ENCODE measurements at regions not wholly inside any gene's neighbourhood (a gene's known extent, or its start where the extent isn't known, plus 50 kb on each side); places are given as distances from the start of the nearest gene placed in this dataset.
"Not testable (repeated sequence)": the region's sequence is repeated elsewhere in the genome, so short reads cannot be mapped to it uniquely, and the experiment has no call there.

DNA sequence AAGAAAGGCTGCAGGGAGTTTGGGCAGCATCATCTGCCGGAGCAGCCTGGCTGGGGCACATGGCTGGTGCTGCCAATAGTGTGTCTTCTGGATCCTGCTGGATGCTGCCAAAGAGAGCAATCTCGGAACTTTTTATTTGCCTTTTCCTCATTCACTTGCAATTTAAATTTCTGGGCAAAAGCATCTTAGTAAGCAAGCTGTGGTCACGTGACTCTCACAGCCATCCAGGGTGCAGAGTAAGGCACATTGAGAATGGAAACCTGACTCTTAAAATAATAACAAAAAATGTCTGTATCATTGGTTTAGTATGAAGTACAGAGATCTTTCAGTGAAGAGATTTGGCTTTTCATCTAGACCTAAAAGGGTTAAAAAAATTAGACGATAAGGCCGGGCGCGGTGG, 910.3 kb downstream of the STIM2 start:
- no peak for DNase-seq

DNA sequence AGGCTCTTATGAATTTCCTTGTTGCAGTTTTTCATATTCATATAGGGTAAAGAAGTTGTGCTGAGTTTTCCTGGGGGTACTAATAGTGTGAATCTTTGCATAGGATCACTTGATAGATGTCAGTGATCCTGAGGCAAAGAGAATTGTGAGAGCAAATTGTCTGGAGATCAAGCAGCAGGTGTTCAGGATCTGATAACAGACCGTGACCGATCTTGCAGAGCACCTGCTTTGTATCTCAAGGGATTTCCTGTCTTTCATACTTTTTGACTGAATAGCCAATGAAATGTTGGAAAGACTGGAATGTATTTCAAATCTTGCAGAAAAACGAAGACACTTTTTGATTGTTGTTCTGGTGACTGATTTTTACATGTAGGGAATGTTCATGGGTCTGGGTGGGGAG, 914.5 kb downstream of the STIM2 start:
- DNase-seq, result no peak

DNA sequence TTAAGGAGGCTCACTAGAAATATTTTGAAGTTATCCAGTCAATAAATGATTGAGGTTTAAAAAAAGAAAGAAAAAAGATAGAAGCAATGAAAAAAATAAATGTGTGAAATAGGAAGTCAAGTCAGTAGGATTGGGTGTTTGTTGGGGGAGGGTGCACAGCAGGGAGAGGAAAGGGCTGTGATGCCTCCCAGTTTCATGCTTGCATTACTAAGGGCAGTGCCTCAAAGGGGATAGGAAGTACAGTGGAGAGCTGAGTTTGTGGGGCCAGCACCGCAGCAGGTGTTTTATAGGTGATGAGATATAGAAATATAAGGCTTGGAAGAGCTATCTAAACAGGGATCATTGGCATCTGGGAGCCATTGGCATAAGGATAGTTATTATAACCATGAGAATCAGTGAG, 919.2 kb downstream of the STIM2 start:
- DNase-seq, result no peak

DNA sequence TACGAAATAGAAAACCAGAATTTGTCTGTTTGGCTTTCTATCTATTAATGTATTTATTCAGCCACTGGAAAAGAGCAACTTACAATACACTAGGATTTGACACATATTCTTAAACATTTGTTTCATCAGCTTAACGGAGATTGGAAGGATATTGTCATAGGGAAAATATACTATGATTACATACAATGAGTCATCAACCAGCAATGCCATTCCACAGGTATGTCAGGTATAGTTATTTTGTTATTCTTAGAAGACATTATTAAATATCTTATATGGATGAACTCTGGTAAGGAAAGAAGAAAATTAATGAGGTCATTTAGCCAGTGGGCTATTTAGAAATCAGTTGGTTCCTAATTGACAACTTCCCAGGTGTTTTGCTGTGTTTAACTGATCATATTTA, 926.6 kb downstream of the STIM2 start:
- DNase-seq, result no peak

DNA sequence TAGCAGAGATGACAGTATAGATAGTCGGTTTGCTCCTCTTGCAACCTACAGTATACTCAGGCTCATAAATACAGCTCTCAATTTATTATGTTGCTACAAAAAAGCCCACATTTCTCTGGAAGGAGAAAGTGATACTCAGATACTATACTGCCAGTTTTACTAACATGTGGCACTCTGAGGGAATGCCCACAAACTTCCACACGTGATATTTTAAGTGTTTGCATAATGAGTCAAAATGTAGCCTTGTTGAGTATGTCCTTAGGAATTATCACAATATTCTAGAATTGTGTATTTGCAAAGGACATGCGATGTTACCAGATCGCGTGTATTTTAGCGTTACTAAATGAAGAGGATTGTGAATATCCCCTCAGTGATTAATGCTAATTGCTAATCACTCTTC, 929.1 kb downstream of the STIM2 start:
- DNase-seq, result peak; percentile 62

DNA sequence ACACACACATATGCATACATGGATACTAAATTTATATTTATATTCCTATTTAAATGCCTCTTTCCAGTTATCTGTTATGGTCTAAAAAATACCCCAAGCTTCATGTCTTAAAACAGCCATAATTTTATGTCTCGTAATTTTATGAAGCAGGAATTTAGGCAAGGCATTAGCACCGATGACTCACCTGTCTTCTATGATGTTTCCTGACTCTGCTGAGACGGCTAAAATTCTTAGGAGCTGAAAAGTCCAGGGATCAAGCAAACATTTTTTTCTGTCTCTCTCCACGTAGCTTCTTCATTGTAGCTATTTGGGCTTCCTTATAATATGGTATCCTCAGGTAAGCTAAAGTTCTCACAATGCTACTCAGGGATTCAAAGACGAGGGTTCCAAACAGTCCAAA, 930.3 kb downstream of the STIM2 start:
- DNase-seq, result peak; percentile 77

DNA sequence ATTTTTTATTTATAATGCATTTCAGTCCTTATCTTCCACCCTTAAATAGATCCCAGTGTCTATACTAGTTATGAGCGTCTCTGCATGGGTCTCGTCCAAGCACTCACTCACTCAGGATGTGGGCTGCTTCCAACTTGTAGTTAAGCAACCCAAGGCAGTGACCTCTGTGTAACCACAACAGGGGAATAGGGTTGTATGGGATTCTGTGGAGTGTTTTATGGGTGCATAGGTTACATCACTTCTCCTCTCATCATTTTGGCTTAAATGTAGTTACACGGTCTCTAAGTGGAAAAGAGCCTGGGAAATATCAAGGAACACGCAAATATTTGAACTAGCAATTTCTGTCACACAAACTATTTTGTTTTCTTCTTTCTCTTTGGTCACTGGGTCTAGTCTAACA, 931.0 kb downstream of the STIM2 start:
- peak; percentile 82 for DNase-seq

DNA sequence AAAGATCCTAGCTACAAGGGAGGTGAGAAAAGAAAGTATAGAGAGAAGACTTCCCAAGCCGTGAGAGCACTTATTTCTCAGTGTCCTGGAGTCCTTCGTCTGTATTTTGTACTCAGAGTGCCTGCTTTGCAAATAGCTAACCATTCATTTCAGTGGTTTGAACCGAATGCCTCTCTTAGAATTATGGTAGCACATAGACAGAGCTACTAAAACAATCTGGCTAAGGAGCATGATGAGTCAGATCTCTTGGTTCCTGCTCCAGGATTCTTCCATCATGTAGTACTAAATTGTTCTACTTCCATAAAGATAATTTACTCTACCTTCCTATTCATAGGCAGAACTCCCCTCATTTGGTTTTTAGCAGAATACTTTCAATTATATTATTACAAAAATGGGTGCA, 946.6 kb downstream of the STIM2 start:
- peak; percentile 49 for DNase-seq

DNA sequence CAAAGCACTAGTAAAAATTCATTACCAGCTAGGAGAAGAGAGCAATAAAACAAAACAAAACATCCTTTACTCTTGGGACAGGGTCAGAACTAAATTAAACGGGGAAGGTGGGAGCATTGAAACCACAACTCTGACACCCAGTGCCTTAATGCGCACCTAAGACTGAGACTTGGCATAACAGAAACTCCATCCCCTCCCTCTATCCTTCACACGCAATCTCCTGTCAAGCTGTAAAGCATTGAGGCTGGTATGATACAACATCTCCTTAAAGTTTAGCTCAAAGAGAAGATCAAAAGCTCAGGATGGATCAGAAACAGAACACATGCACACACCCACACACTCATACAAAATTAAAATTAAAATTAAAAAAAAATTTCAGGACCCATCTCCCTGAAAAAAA, 951.3 kb downstream of the STIM2 start:
- no peak for DNase-seq

DNA sequence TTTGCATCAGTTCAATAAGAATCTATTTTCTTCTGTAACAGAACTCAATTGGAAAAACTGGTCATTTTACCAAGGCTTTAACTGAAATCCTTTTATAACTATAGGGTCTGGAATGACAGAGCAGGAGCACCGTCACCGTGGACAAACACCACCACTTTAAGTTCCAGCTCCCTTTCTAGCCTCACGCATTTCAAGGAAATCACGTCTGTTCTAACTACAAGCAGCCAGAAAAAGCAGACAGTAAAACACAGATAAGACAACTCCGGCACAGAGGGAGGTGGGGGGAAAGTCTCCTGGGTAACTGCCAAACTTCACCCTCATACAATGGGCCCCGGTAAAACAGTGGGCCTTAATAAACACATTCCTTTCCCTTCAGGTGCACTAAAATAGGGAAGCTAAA, 952.6 kb downstream of the STIM2 start:
- not testable (repeated sequence) for DNase-seq

DNA sequence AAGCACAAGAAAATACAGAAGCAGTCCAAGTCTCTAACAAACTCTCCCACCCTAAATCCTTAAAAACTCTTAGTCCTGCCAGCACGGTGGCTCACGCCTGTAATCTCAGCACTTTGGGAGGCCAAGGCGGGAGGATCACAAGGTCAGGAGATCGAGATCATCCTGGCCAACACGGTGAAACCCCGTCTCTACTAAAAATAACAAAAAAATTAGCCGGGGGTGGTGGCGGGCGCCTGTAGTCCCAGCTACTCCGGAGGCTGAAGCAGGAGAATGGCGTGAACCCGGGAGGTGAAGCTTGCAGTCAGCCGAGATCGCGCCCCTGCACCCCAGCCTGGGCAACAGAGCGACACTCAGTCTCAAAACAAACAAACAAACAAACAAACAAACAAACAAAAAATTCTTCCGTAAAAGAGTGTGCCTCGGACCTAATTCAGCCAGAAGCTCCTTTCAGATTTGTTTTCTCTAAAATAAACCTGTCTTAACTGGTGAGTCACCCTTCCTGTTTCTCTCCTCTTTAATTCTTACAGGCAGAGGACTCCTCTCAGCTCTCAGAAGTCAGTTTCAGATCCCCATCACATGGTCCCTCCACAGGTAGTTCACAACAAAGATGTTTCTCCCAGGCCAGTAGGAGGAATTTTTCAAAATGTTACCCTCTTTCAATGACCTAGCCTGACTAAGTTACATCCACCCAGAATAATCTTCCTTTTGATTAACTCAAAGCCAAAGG, 953.2 kb downstream of the STIM2 start:
- DNase-seq, result not testable (repeated sequence)

DNA sequence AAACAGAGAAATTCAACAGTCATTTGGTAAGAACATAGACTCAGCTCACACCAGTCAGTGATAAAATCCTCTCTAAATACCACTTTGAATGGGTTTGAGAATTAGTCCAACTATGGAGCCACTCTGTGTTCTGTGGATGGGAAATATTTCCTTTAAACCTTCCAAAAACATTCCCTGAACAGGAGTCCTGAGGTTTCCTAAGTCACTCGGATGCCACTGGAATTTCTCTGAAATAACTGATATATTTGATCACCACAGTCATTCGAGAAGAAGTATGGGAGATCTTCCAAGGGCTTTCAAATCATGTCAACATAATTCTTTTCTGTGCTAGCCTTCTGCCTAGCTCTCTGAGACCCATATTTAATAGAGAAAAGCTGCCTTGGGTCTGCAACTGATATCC, 958.6 kb downstream of the STIM2 start:
- peak; percentile 91 for DNase-seq

DNA sequence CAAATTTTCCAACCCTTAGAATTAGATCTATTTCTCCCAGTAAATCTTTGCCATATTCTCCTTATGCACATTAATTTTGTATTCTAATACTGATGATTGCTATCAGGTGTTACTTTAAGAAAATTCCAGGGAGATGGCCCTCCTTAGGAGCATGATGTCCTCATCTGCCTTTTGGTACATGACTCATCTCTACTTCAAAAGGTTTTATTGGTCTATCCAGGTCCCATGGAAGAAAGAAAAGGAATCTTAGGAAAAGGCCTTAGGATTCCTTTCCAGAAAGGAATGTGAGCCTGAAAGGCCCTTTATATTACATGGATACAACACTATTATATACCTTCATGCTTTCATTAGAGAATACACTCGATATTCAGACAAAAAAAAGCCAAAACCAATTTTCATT, 968.2 kb downstream of the STIM2 start:
- peak; percentile 37 for DNase-seq

DNA sequence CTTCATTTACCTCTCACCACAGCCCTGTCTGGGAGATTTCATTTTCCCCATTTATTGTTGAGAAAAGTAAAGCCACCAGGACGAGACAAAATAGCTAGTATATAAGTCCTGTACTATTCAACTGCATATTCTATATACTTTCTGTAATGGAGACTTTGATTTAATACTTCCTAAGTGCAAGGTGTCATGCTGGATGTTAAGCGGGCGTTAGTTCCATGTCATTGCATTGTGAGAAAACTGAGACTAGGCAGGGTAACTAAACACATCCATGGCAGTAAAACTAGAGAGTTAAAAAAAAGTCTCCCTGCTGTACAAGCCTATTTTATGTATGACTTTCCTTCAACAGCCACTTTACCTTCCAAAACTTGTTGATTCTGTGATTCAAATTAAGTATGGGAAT, 969.6 kb downstream of the STIM2 start:
- DNase-seq, result no peak

DNA sequence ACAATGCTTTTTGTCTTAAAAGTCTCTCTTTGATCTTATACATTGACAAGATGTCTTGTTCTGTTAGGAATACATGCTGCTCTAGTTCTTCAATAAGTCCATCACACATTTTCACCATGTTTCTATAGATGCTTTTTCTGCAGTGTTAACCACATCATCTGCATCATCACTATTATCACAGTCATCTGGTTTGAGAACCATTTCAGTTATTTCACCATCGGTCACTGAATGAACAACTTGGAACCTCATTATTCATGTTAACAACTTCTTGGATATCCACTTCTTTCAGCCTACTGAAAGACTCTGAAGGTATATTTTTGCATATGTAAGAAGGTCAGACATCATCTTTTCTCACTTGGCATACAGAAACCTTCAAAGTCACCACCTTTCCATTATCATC, 975.2 kb downstream of the STIM2 start:
- peak; percentile 66 for DNase-seq

DNA sequence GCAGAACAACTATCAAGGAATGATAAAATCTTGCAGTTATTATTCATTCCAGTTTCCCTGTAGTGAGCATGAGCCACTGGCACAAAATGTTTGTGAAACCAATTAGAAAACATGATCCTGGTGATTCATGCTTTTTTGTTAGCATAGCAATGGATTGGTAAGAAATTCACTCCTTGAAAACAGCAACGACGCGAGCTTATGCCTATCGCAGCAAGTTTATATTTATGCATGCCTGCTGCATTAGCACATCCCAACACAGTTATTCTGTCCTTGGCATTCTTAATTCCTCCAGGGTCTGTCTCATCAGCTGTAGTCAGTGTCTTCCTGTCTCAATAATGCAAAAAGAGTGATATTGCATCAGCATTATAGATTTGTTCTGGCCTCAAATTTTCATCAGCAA, 975.9 kb downstream of the STIM2 start:
- peak; percentile 88 for DNase-seq

DNA sequence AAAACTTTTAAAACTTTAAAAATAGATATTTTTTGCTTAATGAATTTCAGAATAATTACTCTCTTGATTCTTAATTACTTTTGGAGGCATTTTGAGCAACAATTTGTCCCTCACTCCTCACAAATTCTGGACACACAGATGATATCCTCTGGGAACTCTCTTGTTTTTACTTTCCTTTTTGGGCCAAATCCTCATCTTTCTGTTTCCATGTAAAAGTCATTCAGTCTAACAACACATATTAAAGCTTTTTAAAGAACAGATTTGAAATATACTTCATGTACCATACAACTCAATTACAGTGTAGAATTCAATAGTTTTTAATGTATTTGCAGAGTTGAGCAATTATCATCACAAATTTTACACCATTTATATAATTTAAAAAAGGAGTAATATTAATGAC, 983.1 kb downstream of the STIM2 start:
- DNase-seq, result no peak

DNA sequence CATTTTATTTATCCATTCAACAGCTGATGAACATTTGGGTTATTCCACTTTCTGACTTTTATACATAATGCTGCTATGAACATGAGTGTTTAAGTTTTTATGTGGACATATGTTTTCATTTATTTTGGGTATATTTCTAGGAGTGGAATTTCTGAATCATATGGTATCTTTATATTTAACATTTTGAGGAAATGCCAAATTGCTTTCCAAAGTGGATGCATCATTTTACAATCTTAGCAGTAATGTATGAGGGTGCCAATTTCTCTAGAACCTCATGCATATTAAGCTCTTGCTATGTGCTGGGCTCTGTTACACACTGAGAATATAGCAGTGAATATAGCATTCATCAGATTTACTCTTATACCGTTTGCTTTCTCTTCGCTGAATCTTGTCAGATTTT, 983.7 kb downstream of the STIM2 start:
- peak; percentile 90 for DNase-seq

DNA sequence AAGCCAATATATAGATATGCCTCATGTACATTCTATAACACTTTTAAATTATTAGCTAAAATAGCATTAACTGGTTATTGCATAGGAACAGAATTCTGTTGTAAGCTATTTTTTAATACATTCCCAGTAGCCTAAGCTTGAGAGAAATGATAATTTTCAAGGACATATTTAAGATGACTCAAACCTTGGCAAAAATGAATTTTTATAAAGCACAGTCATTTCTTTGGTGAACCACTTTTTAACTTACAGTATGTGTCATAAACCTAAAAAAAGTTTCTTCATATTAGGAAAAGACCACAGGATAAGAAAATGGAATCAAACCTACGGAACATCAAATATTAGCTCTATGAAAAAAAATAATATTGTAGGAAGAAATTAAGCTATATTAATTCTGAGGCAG, 986.3 kb downstream of the STIM2 start:
- peak; percentile 42 for DNase-seq

DNA sequence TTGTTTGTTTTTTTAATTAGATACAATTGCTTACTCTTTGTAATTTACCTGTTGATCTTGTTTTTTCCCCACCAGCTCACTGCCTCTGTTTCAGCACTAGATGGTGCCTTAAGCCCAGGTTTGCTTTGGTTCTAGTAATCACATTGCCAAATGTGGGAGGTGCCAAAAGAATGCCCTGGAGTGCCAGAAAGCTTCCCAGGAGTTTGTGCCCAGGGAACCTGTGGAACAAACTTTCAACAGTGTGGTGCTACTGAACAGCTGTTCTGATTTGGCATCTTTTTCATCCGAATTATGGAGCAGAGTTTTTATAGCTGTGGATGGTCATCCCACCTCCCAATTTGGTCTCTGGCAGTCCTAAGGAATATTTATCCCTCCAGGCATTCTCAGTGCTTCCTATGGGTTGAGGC, 1000.7 kb downstream of the STIM2 start:
- peak; percentile 59 for DNase-seq

DNA sequence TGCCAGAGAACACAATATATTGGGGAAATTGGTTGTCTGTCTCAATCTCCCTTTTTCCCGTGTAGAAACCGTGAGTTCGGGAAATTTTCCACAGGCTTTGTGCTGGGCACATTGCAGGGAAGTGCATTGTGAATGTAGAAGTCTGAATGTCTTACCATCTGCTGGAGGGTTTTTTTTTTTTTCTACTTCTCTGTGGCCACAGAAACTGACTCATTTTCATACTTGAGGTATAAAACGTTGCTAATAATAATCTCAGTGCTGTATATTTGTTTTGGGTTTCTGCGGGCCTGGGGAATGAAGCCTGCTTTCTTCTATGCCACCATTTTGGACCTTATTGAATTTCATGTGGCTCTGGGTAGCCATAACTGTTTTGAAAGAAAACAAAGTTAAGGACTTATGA, 1001.2 kb downstream of the STIM2 start:
- peak; percentile 60 for DNase-seq

DNA sequence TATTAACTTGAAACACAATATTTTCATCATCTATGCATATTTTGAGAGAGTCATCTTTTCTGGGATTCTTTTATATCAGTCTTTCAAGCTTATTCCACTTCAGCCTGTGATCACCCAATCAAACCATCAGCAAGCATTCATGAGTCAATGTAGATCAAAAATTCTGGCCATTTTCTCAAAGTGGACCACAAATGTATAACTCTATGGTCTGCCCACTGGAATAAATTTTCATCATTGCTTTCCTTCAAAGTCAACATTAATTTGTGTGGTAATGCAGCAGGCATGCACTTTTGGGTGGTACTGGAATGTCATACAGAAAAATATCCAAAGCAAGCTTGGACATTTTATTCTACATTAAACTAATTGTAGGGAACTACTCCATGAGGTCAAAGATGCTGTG, 1013.0 kb downstream of the STIM2 start:
- DNase-seq, result peak; percentile 1

DNA sequence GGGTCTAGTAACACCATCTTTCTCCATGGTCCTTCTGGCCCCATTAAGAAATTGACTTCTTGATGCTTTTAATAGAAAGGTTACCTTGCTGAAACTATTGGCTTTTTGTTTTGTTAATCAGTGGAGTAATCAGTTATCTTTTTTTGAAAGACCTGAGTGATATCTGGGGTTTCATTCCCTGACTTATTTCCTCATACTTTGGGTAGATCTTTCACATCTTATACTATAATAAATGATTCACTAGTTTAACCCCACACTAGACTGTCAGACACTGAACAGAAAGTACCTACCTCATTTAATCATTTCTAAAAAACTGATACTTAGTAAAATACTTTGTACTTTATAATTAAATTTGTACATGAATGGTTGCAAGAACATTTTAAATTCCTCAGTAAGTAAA, 1021.1 kb downstream of the STIM2 start:
- DNase-seq, result no peak

DNA sequence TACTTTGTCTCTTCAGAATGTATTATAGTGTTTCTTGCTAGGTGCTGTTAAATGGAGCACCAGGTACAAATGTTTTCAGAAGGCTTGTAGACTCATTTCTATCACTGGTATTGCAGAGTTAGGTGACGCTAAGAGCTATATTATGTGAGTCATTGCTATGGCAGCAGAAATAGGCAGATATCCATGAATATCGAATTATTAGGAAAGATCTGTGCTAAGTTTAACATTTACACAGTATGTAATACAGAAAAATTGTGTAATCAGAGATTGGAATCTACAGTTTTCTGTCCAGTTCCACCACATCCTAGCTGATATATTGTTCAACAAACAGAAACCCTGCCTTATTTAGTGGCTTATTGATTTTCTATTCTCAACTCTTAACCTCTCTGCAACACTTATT, 1025.5 kb downstream of the STIM2 start:
- DNase-seq, result peak; percentile 23

DNA sequence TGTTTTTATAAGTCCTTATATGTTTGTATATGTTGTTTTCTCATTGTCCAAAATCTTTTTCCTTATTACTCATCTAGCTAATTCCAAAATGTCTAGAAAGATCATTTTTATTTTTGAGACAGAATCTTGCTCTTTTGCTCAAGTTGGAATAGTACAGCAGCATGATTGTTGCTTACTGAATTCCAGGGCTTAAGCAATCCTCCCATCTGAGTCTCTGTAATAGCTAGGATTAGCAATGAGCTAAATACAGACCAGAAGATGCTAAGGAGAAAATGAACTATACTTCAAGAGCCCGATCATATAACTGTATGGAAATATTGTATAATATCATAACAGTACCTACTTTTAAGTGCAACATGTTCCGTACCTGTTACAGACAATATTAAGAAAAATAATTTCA, 1027.0 kb downstream of the STIM2 start:
- DNase-seq, result no peak

DNA sequence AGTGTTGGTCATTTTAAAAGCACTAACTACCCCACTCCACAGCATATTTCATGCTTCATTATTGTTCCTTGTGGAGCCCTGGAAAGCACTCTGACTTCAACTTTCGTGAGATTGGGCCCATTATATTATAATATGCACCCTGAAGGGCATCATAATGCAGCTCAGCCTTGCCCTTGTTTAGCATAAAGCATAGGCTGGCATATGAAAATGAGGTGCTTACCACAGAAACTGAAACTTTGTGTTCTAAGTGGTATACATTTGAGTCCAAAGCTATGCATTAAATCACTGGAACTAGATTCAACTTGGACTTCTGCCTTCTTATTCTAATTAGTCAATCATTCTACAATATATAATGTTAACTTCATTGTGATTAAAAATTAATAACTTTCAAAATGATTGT, 1027.9 kb downstream of the STIM2 start:
- DNase-seq, result no peak
